CD14-positive monocyte (primary cell): ENCODE measurements at regions not wholly inside any gene's neighbourhood (a gene's known extent, or its start where the extent isn't known, plus 50 kb on each side); places are given as distances from the start of the nearest gene placed in this dataset.

Source experiments
- DNase-seq, 3 donors: peaks; one replicate each; pipeline ENCODE4 v3.0.0-alpha.2; 2011 to 2022
- H2AFZ ChIP-seq: 2 replicates; pipeline ENCODE4 v1.6.0; 2012; ENCODE audit warnings: mild to moderate bottlenecking, low read depth, low read length, inconsistent platforms; ENCODE audit not compliant: insufficient read depth, poor library complexity, severe bottlenecking
- H3K27ac ChIP-seq, 2 donors: 1 replicate in 1 of 2; 2 replicates in 1 of 2; pipeline ENCODE4 v1.5.1; 2012 to 2013; ENCODE audit warnings: low read length in 2 of 2, control low read depth in 1 of 2, inconsistent platforms in 1 of 2, low read depth in 1 of 2, mild to moderate bottlenecking in 1 of 2
- H3K27me3 ChIP-seq, 2 donors: one replicate each; pipeline versions ENCODE4 v1.6.0 to v1.6.1; 2011 to 2013; ENCODE audit warnings: low read length in 2 of 2; ENCODE audit not compliant: control insufficient read depth in 2 of 2, insufficient read depth in 2 of 2
- H3K36me3 ChIP-seq, 2 donors: replicated peaks in 1 of 2; 1 replicate in 1 of 2; 2 replicates in 1 of 2; pipeline versions ENCODE4 v1.5.1 to v1.6.1; 2012 to 2013; ENCODE audit warnings: low read length in 2 of 2, control low read depth in 1 of 2, inconsistent platforms in 1 of 2, mild to moderate bottlenecking in 1 of 2; ENCODE audit not compliant: insufficient read depth in 2 of 2, control insufficient read depth in 1 of 2
- H3K4me1 ChIP-seq, 2 donors: 1 replicate in 1 of 2; 2 replicates in 1 of 2; pipeline versions ENCODE4 v1.5.1 to v1.6.1; 2012 to 2013; ENCODE audit warnings: low read length in 2 of 2, control low read depth in 1 of 2, inconsistent platforms in 1 of 2, mild to moderate bottlenecking in 1 of 2, moderate library complexity in 1 of 2; ENCODE audit not compliant: insufficient read depth in 2 of 2, control insufficient read depth in 1 of 2
- H3K4me2 ChIP-seq: replicated peaks from 2 replicates; pipeline ENCODE3; 2012; ENCODE audit warnings: low read length, moderate library complexity, mild to moderate bottlenecking; ENCODE audit not compliant: poor library complexity, severe bottlenecking; ENCODE audit errors: extremely low read depth
- H3K4me3 ChIP-seq, 3 experiments: fragments of 200-600 bp in 1 of 3; sonication (generic) in 1 of 3; replicated peaks in 1 of 3; 1 replicate in 2 of 3; 2 replicates in 1 of 3; pipeline ENCODE4 v1.5.1; 2011 to 2013; ENCODE audit warnings: low read length in 3 of 3, mild to moderate bottlenecking in 3 of 3, control low read depth in 2 of 3, low read depth in 2 of 3, inconsistent platforms in 1 of 3, moderate library complexity in 1 of 3
- H3K79me2 ChIP-seq: 2 replicates; pipeline ENCODE4 v1.6.0; 2012; ENCODE audit warnings: mild to moderate bottlenecking, control low read depth, inconsistent platforms, low read length, moderate library complexity; ENCODE audit not compliant: insufficient read depth
- H3K9ac ChIP-seq: 2 replicates; pipeline ENCODE4 v1.6.0; 2017; ENCODE audit warnings: low read length, mild to moderate bottlenecking; ENCODE audit not compliant: insufficient read depth, poor library complexity, severe bottlenecking
- H3K9me3 ChIP-seq, 2 donors: replicated peaks in 1 of 2; 1 replicate in 1 of 2; 2 replicates in 1 of 2; pipeline versions ENCODE4 v1.5.1 to v1.6.1; 2012 to 2013; ENCODE audit warnings: low read length in 2 of 2, control low read depth in 1 of 2; ENCODE audit not compliant: control insufficient read depth in 1 of 2, insufficient read depth in 1 of 2
- H4K20me1 ChIP-seq: 2 replicates; pipeline ENCODE4 v1.6.0; 2012; ENCODE audit warnings: mild to moderate bottlenecking, low read length, control low read depth, moderate library complexity; ENCODE audit not compliant: insufficient read depth
- H3K27ac Mint-ChIP-seq, 7 donors: one replicate each; pipeline ENCODE4 v1.8.0; 2020; ENCODE audit warnings: mild to moderate bottlenecking in 7 of 7, mixed read lengths in 7 of 7, moderate library complexity in 6 of 7, inconsistent platforms in 2 of 7
- H3K27me3 Mint-ChIP-seq, 3 donors: one replicate each; pipeline ENCODE4 v1.8.0; 2021 to 2022; ENCODE audit warnings: low read depth in 3 of 3, mild to moderate bottlenecking in 3 of 3, mixed read lengths in 3 of 3, moderate library complexity in 3 of 3, inconsistent platforms in 1 of 3
- H3K36me3 Mint-ChIP-seq, 2 donors: one replicate each; pipeline ENCODE4 v1.8.0; 2020; ENCODE audit warnings: mixed read lengths in 2 of 2, inconsistent platforms in 1 of 2, mild to moderate bottlenecking in 1 of 2
- H3K4me1 Mint-ChIP-seq: one replicate; pipeline ENCODE4 v1.8.0; 2020; ENCODE audit warnings: mild to moderate bottlenecking, mixed read lengths
- H3K4me3 Mint-ChIP-seq, 2 donors: one replicate each; pipeline ENCODE4 v1.8.0; 2020; ENCODE audit warnings: mild to moderate bottlenecking in 2 of 2, mixed read lengths in 2 of 2, moderate library complexity in 1 of 2
- H3K9me3 Mint-ChIP-seq, 7 donors: one replicate each; pipeline ENCODE4 v1.8.0; 2020 to 2022; ENCODE audit warnings: mixed read lengths in 7 of 7, mild to moderate bottlenecking in 6 of 7, moderate library complexity in 6 of 7, inconsistent platforms in 2 of 7
- WGBS: methylation state at CpG from one replicate; pipeline ENCODE4 v1.1.5; 2013; ENCODE audit warnings: missing lambda C conversion rate; ENCODE audit not compliant: insufficient coverage; 5-methylcytosine and 5-hydroxymethylcytosine counted together
- intact Hi-C, 2 donors: fragments of 100-400 bp; cut with micrococcal nuclease; formaldehyde crosslinking; loops; one replicate each; pipeline versions ENCODE4 v1.15.0 to v1.15.1; 2023
- TF ChIP-seq, protein P1 (sequence below): fragments of 200-600 bp; IDR thresholded peaks from one replicate; pipeline ENCODE4 v1.8.0; 2022; ENCODE audit warnings: antibody characterized with exemption, mild to moderate bottlenecking

DNA sequence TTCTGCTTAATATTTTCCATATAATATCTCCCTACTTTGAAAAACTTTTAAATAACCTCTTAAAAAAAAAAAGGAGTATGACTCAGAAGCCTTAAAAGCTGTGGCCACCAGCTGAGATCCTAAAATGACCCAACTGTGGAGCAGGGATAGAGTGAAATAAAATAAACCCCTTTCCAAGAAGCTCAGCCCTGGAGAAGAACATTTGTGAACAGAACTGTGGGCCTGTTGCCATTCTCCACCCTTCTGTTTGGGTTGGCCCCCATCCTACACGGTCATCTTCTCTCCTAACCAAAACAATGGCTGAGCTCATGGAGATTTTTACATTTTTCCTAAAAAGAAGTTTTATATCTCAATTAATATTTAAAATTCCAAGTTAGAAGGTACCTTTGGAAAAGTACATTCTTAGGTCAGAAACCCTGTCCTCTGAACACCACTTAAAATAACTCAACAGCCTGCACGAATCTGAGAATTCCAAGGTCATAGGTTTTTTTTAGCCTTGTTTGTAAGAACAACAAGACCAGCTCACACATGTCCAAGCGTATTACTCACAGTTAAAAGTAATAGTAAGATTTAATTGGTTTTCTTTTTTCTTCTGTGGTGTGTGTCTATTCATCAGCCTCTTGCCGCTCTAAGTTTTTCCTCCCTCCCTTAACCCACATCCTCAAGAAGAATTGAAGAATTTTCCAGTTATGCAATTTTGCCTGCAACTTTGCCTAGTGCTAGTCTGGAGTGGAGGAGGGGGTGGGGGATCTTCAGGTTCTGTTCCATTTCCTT, 107.7 kb upstream of the ERRFI1 start:
- no peaks in the 10 kb centered on the region for H3K4me1 ChIP-seq
- H3K9me3 ChIP-seq = no peaks in the 10 kb centered on the region
- H3K27ac ChIP-seq = no peak overlapping the region
- H2AFZ ChIP-seq = no peak overlapping the region
- no peaks in the 10 kb centered on the region for H3K79me2 ChIP-seq
- no peak for DNase-seq
- H3K4me2 ChIP-seq = no peak overlapping the region
- H3K4me1 Mint-ChIP-seq = peaks cover 8% of the 10 kb centered on the region
- no peaks in the 10 kb centered on the region for H3K36me3 ChIP-seq
- no peak overlapping the region for H3K9ac ChIP-seq
- no peak overlapping the region for H3K4me3 ChIP-seq
- intact Hi-C loops = no loop called here
- no peaks in the 10 kb centered on the region for H4K20me1 ChIP-seq
- no peak overlapping the region for H3K4me3 Mint-ChIP-seq
- no peak overlapping the region for H3K27ac Mint-ChIP-seq
- H3K27me3 ChIP-seq = peaks cover 15 to 41% of the 10 kb centered on the region in 2 donors
- no peaks in the 10 kb centered on the region for H3K36me3 Mint-ChIP-seq
- WGBS = no CpG with 5 or more reads among the region's 4 CpGs
- peaks cover 42 to 52% (median 47%) of the 10 kb centered on the region in 3 donors for H3K27me3 Mint-ChIP-seq
- peaks cover 0 to 6% (median 0%) of the 10 kb centered on the region in 7 donors for H3K9me3 Mint-ChIP-seq
- TF ChIP-seq, protein P1, sequence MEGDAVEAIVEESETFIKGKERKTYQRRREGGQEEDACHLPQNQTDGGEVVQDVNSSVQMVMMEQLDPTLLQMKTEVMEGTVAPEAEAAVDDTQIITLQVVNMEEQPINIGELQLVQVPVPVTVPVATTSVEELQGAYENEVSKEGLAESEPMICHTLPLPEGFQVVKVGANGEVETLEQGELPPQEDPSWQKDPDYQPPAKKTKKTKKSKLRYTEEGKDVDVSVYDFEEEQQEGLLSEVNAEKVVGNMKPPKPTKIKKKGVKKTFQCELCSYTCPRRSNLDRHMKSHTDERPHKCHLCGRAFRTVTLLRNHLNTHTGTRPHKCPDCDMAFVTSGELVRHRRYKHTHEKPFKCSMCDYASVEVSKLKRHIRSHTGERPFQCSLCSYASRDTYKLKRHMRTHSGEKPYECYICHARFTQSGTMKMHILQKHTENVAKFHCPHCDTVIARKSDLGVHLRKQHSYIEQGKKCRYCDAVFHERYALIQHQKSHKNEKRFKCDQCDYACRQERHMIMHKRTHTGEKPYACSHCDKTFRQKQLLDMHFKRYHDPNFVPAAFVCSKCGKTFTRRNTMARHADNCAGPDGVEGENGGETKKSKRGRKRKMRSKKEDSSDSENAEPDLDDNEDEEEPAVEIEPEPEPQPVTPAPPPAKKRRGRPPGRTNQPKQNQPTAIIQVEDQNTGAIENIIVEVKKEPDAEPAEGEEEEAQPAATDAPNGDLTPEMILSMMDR = no peak

DNA sequence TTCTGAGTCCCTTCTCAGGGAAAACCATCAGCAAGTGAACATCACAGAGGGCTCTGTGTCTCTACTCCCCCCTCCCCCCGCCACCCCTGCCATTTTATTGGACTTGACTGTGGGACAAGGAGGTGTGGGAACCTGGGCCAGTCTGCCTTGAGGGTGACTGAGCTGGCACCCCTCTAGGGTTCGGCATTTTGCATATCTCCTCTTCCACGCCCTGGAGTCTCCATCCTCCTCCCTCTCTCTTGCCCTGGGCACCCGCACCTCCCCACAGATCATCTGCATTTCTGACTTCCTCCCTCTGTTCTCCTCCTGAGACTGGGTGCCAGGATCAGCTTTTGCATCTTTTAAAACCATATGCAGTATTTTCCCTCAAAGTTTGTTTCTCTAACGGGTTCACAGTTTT, 107.1 kb upstream of the ERRFI1 start:
- Histone ChIP-seq H3K4me1 (peaks cover 0 to under 1% of the 10 kb centered on the region in 2 donors), H3K27ac (no peak overlapping the region), H3K4me2 (no peak overlapping the region), H3K79me2 (no peaks in the 10 kb centered on the region), H3K9ac (no peak overlapping the region), H4K20me1 (no peaks in the 10 kb centered on the region), H3K27me3 (peaks cover 15 to 35% of the 10 kb centered on the region in 2 donors), H3K4me3 (no peak overlapping the region), H3K9me3 (no peaks in the 10 kb centered on the region), H2AFZ (no peak overlapping the region), H3K36me3 (no peaks in the 10 kb centered on the region)
- H3K4me1 Mint-ChIP-seq = peaks cover 8% of the 10 kb centered on the region
- TF ChIP-seq, protein P1 = no peak
- DNase-seq = no peak
- peaks cover 0 to 6% (median 0%) of the 10 kb centered on the region in 7 donors for H3K9me3 Mint-ChIP-seq
- no peak overlapping the region for H3K27ac Mint-ChIP-seq
- H3K4me3 Mint-ChIP-seq = peak overlapping the region in 1 of 2 donors; percentile 12
- WGBS = 30% methylated on average over 4 of the region's 5 CpGs
- no peaks in the 10 kb centered on the region for H3K36me3 Mint-ChIP-seq
- intact Hi-C loops = no loop called here
- peaks cover 42 to 46% (median 42%) of the 10 kb centered on the region in 3 donors for H3K27me3 Mint-ChIP-seq
